ENCODE measurements at regions not wholly inside any gene's neighbourhood (a gene's known extent, or its start where the extent isn't known, plus 50 kb on each side); places are given as distances from the start of the nearest gene placed in this dataset.

- ChIA-PET CTCF (no interaction called here), POLR2A (no interaction called here)
- no peak overlapping the region for H3K4me2 ChIP-seq (ENCODE audit: insufficient read depth, low read length)
- intact Hi-C loops (cut with micrococcal nuclease) (no loop called here), dilution Hi-C loops (cut with MboI; ENCODE audit: extremely low pct_ligation_motif_present, low sequenced_read_pairs) (no loop called here)
- no peak overlapping the region for H3K27ac ChIP-seq (ENCODE audit: insufficient read depth, low read depth, low read length)
- FAIRE-seq = no peak
- no peak for TF ChIP-seq MYC (IDR thresholded peaks at IDR 0.05; ENCODE audit: low read depth, low read length)
- no peak for TF ChIP-seq JUN (IDR thresholded peaks at IDR 0.05; ENCODE audit: borderline replicate concordance, insufficient read depth, insufficient read length, low read depth)
- H3K9me1 ChIP-seq (replicated peaks; ENCODE audit: control insufficient read depth, extremely low read depth, insufficient read depth, low read length) = no peaks in the 10 kb centered on the region
- H4K20me1 ChIP-seq (replicated peaks; ENCODE audit: control insufficient read depth, extremely low read depth, insufficient read depth, low read length) = no peaks in the 10 kb centered on the region
- H2AFZ ChIP-seq (ENCODE audit: low read depth, low read length) = no peak overlapping the region
- no TSS peak for BruUV-seq (replicated peaks)
- no peaks in the 10 kb centered on the region for H3K79me2 ChIP-seq (ENCODE audit: control insufficient read depth, insufficient read depth, low read length)
- no peak overlapping the region for H3K9ac ChIP-seq (replicated peaks; ENCODE audit: extremely low read depth, insufficient read depth, low read length)
- no peaks in the 10 kb centered on the region for H3K4me1 ChIP-seq (ENCODE audit: control insufficient read depth, extremely low read depth, insufficient read depth, low read length)
- H3K27me3 ChIP-seq (ENCODE audit: control insufficient read depth in 2 of 2, insufficient read depth in 2 of 2, low read length in 2 of 2) = no peaks in the 10 kb centered on the region
- DNase-seq (ENCODE audit: low read depth, low spot score) = no peak
- no peaks in the 10 kb centered on the region for H3K36me3 ChIP-seq (ENCODE audit: control insufficient read depth in 2 of 2, extremely low read depth in 1 of 2, insufficient read depth in 2 of 2, low read length in 2 of 2)
- H3K9me3 ChIP-seq (replicated peaks; ENCODE audit: control insufficient read depth, insufficient read depth, low read length) = no peaks in the 10 kb centered on the region
- H3K4me3 ChIP-seq (replicated peaks in 1 of 3; ENCODE audit: insufficient read depth in 1 of 3, low read depth in 1 of 3, low read length in 3 of 3) = no peak overlapping the region
Observed at GRCh38 chr7:13639396-13639795, 350.1 kb downstream of the ETV1 start.

GRCh38 chr7:13641714-13642113 is 347.8 kb downstream of the ETV1 start:
- dilution Hi-C loops (cut with MboI; ENCODE audit: extremely low pct_ligation_motif_present, low sequenced_read_pairs) = no loop called here
- no peaks in the 10 kb centered on the region for H4K20me1 ChIP-seq (replicated peaks; ENCODE audit: control insufficient read depth, extremely low read depth, insufficient read depth, low read length)
- no peak overlapping the region for H3K4me2 ChIP-seq (ENCODE audit: insufficient read depth, low read length)
- no peak overlapping the region for H3K27ac ChIP-seq (ENCODE audit: insufficient read depth, low read depth, low read length)
- CTCF ChIA-PET = no interaction called here
- BruUV-seq (replicated peaks) = no TSS peak
- no peak for DNase-seq (ENCODE audit: low read depth, low spot score)
- no peaks in the 10 kb centered on the region for H3K27me3 ChIP-seq (ENCODE audit: control insufficient read depth in 2 of 2, insufficient read depth in 2 of 2, low read length in 2 of 2)
- H3K9me1 ChIP-seq (replicated peaks; ENCODE audit: control insufficient read depth, extremely low read depth, insufficient read depth, low read length) = no peaks in the 10 kb centered on the region
- no peaks in the 10 kb centered on the region for H3K36me3 ChIP-seq (ENCODE audit: control insufficient read depth in 2 of 2, extremely low read depth in 1 of 2, insufficient read depth in 2 of 2, low read length in 2 of 2)
- no peak for TF ChIP-seq CTCF (IDR thresholded peaks at IDR 0.05; ENCODE audit: extremely low read depth in 1 of 2, insufficient read depth in 1 of 2, low read depth in 1 of 2, low read length in 2 of 2)
- TF ChIP-seq GATA2 (IDR thresholded peaks at IDR 0.05; ENCODE audit: insufficient read depth, insufficient read length, low read depth, low read length) = no peak
- TF ChIP-seq MAX (IDR thresholded peaks at IDR 0.05; ENCODE audit: insufficient read depth, insufficient read length) = no peak
- no peak for TF ChIP-seq MYC (IDR thresholded peaks at IDR 0.05; ENCODE audit: low read depth, low read length)
- no peak for TF ChIP-seq FOS (IDR thresholded peaks at IDR 0.05; ENCODE audit: borderline replicate concordance, insufficient read depth, low read length)
- no peak for TF ChIP-seq JUN (IDR thresholded peaks at IDR 0.05; ENCODE audit: borderline replicate concordance, insufficient read depth, insufficient read length, low read depth)
- no peak for TF ChIP-seq EZH2 (IDR thresholded peaks at IDR 0.05; ENCODE audit: borderline replicate concordance, low read depth, low read length, severe bottlenecking)
- no peak for TF ChIP-seq POLR2A (IDR thresholded peaks at IDR 0.05; ENCODE audit: low read depth, low read length)
- TF ChIP-seq POLR2AphosphoS5 (IDR thresholded peaks at IDR 0.05; ENCODE audit: insufficient read depth, low read depth, low read length) = no peak
- H3K79me2 ChIP-seq (ENCODE audit: control insufficient read depth, insufficient read depth, low read length) = no peaks in the 10 kb centered on the region
- no peak for FAIRE-seq
- H2AFZ ChIP-seq (ENCODE audit: low read depth, low read length) = no peak overlapping the region
- intact Hi-C loops (cut with micrococcal nuclease) = no loop called here
- no peaks in the 10 kb centered on the region for H3K4me1 ChIP-seq (ENCODE audit: control insufficient read depth, extremely low read depth, insufficient read depth, low read length)
- POLR2A ChIA-PET = no interaction called here
- H3K9me3 ChIP-seq (replicated peaks; ENCODE audit: control insufficient read depth, insufficient read depth, low read length) = no peaks in the 10 kb centered on the region
- H3K4me3 ChIP-seq (replicated peaks in 1 of 3; ENCODE audit: insufficient read depth in 1 of 3, low read depth in 1 of 3, low read length in 3 of 3) = no peak overlapping the region
- H3K9ac ChIP-seq (replicated peaks; ENCODE audit: extremely low read depth, insufficient read depth, low read length) = no peak overlapping the region

Measured in endothelial cell of umbilical vein (primary cell).